Tibial nerve (tissue), 4 donors: ENCODE measurements at regions not wholly inside any gene's neighbourhood (a gene's known extent, or its start where the extent isn't known, plus 50 kb on each side); places are given as distances from the start of the nearest gene placed in this dataset.

Experiments used
- CTCF ChIP-seq, 5 experiments: fragments of 200-600 bp in 3 of 5; fragments of 450-650 bp in 2 of 5; sonication (generic) in 3 of 5; IDR thresholded peaks; one replicate each; pipeline ENCODE4 v1.5.1; 2016 to 2019; ENCODE audit warnings: antibody characterized with exemption in 5 of 5, mild to moderate bottlenecking in 3 of 5, moderate library complexity in 2 of 5
- EP300 ChIP-seq, 2 donors: sonication (generic); formaldehyde crosslinking; IDR thresholded peaks; one replicate each; pipeline ENCODE4 v1.6.1; 2017; ENCODE audit warnings: antibody characterized with exemption in 2 of 2, mild to moderate bottlenecking in 1 of 2
- POLR2A ChIP-seq, 2 donors: fragments of 450-650 bp; IDR thresholded peaks; one replicate each; pipeline ENCODE4 v1.6.1; 2017; ENCODE audit warnings: antibody characterized with exemption in 2 of 2, mild to moderate bottlenecking in 2 of 2, moderate library complexity in 2 of 2

- TF ChIP-seq CTCF (IDR thresholded peaks at IDR 0.05) = no peak
- no peak for TF ChIP-seq EP300 (IDR thresholded peaks at IDR 0.05)
- no peak for TF ChIP-seq POLR2A (IDR thresholded peaks at IDR 0.05)
These were observed 826.1 kb upstream of the CNTN5 start for GRCh38 chr11:98194611-98195010.
